GM18505 (cell line): ENCODE measurements at regions not wholly inside any gene's neighbourhood (a gene's known extent, or its start where the extent isn't known, plus 50 kb on each side); places are given as distances from the start of the nearest gene placed in this dataset.
"Not testable (repeated sequence)": the region's sequence is repeated elsewhere in the genome, so short reads cannot be mapped to it uniquely, and the experiment has no call there.

ENCODE experiments used
- ATAC-seq: cut with Tn5 transposase; IDR thresholded peaks from one replicate; pipeline ENCODE4 v1.9.1; 2021; ENCODE audit not compliant: unreplicated experiment
- POLR2A ChIP-seq: IDR thresholded peaks from 4 replicates; pipeline ENCODE4 v1.6.1; 2011; ENCODE audit warnings: borderline replicate concordance; ENCODE audit not compliant: insufficient read depth, insufficient read length; ENCODE audit errors: extremely low read depth

- ATAC-seq: no peak
- no peak for TF ChIP-seq POLR2A
Observed at GRCh38 chr1:188729039-188729438, 1748.6 kb downstream of the BRINP3 start.

GRCh38 chr1:188735567-188735966, 1742.1 kb downstream of the BRINP3 start:
- no peak for ATAC-seq
- TF ChIP-seq POLR2A: no peak

- not testable (repeated sequence) for ATAC-seq
Observed at GRCh38 chr1:188749275-188749674, 1728.4 kb downstream of the BRINP3 start.

DNA sequence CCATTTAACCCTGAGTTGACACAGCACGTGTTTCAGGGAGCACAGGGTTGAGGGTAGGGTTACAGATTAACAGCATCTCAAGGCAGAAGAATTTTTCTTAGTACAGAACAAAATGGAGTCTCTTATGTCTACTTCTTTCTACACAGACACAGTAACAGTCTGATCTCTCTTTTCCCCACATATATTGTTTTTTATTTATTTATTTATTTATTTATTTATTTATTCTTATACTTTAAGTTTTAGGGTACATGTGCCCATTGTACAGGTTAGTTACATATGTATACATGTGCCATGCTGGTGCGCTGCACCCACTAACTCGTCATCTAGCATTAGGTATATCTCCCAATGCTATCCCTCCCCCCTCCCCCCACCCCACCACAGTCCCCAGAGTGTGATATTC, 1725.6 kb downstream of the BRINP3 start:
- not testable (repeated sequence) for ATAC-seq

- ATAC-seq: not testable (repeated sequence)
Observed at GRCh38 chr1:188757747-188758146, 1719.9 kb downstream of the BRINP3 start.

DNA sequence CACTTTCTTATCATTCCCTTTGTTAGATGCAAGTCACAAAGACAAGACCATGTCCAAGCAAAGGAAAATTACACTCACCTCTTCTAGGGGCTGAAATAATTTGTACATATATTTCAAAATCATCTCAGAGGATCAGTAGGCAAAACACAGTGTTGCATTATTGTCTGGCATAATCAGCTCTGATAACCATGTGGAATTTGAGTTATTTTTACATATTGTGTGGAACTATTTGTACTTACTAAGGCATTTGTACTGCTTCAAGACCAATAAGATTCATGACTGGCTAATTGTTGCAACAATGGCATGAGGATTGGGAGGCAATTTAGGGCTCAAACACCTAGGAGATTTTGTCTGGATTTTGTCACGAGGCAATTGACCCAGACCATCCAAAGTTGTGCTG, 1716.4 kb downstream of the BRINP3 start:
- no peak for TF ChIP-seq POLR2A
- ATAC-seq: no peak

- no peak for ATAC-seq
- TF ChIP-seq POLR2A: no peak
Observed at GRCh38 chr1:188762166-188762743, 1715.4 kb downstream of the BRINP3 start.

DNA sequence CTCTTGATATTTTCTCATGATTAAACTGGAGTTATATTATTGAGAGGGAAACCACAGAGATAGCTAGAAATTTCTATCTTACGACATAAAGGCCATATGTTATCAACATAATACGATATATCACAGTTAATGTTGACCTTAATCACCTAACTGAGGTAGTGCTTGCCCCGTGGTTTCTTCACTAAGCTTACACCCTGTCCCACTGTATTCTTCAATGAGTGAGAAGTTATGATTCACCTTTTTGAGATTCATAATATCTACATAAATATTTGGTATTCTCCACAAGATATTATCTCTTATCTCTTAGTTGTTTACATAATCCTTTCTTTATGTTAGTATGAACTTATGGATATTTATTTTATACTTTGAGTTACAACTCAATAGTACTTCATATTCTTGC, 1714.1 kb downstream of the BRINP3 start:
- no peak for ATAC-seq
- TF ChIP-seq POLR2A: no peak

DNA sequence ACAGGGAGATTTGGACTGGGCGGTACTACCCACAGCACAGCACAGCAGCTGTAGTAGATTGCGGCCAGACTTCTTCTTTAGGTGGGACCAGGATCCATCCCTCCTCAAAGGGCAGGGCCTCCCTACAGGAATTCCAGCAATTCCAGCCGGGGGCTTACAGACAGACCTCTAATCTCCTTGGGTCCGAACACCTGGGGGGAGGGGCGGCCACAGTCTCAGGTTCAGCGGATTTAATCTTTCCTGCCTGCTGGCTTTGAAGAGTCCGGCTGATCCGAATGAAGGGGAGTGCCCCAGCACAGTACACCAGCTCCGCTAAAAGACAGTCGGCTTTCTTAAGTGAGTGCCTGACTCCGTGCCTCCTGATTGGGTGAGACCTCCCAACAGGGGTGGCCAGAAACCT, 1708.5 kb downstream of the BRINP3 start:
- ATAC-seq: no peak
- TF ChIP-seq POLR2A: no peak

DNA sequence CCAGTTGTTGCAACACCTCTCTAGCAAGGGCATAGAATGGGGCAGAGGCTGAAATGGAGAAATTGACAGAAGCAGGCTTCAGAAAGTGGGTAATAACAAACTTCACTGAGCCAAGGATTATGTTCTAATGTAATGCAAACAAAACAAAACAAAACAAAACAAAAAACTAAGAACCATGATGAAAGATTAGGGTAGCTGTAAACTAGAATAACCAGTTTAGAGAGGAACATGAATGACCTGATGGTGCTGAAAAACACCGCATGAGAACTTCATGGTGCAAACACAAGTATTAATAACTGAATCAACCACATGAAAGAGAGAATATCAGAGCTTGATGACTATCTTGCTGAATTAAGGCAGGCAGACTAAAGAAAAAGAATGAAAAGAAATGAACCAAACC, 1707.7 kb downstream of the BRINP3 start:
- no peak for TF ChIP-seq POLR2A
- ATAC-seq: no peak

- ATAC-seq: no peak
- no peak for TF ChIP-seq POLR2A
Observed at GRCh38 chr1:188778578-188778977, 1699.1 kb downstream of the BRINP3 start.

DNA sequence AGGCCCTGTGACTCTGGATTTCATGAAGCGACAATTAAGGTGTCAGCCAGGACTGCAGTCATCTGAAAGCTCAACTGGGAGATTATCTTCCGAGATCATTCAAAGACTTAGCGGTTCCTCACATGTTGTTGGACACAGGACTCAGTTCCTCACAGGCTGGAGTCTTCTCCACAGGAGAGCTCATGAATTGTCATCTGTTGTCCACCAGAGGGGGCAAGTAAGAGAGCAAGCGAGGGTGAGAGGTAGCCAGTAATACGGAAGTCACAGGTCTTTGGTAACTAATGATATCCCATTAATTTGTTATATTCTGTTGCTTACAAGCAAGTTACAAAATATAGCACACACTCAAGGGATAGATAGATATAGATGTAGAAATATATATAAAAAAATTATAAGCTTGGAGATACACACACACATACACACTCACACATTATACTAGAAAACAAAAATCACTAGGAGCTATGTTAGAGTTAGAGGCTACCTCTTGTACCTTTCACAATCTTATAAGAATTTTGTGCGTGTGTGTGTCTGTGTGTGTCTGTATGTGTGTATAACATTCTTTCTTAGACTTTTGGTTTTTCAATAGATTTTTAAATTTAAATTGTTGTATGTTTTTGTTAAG, 1695.3 kb downstream of the BRINP3 start:
- TF ChIP-seq POLR2A: no peak
- ATAC-seq: peak; percentile 99

DNA sequence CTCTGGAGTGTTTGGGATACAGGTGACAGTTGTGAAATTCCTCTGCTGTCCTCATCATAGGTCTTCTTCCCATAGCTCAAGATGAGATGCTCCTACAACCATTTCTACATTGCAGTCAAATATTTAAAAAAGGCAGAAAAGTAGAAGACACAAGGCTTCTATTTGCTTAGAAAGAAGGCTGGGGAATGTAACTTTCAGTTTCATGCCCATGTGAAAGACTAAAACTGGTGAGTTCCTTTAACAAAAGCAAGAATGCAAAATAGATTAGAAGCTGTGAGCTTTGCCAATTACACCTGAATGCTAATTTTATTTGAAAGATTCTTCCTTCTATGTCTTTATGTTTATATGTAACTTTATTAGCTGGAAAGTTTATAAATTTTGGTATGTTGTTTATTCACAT, 1682.7 kb downstream of the BRINP3 start:
- no peak for TF ChIP-seq POLR2A
- ATAC-seq: no peak

- ATAC-seq: not testable (repeated sequence)
Observed at GRCh38 chr1:188812153-188812552, 1665.5 kb downstream of the BRINP3 start.

DNA sequence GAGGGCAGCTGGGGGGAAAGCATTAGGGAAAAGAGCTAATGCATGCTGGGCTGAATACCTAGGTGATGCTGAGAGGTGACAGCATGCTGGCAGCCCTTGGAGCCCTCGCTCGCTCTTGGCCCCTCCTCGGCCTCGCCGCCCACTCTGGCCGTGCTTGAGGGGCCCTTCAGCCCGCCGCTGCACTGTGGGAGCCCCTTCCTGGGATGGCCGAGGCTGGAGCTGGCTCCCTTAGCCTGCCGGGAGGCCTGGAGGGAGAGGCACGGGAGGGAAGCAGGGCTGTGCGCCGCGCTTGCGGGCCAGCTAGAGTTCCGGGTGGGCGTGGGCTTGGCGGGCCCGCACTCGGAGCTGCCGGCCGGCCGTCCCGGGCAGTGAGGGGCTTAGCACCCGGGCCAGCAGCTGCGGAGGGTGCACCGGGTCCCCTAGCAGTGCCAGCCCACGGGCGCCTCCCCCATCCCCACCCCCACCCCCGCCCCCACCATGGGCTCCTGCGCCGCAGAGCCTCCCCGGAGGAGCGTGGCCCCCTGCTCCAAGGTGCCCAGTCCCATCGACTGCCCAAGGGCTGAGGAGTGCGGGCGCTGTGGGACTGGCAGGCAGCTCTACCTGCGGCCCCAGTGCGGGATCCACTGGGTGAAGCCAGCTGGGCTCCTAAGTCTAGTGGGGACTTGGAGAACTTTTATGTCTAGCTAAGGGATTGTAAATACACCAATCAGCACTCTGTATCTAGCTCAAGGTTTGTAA, 1664.7 kb downstream of the BRINP3 start:
- not testable (repeated sequence) for ATAC-seq
